Nephron (organoid): ENCODE measurements at regions not wholly inside any gene's neighbourhood (a gene's known extent, or its start where the extent isn't known, plus 50 kb on each side); places are given as distances from the start of the nearest gene placed in this dataset.
"Not testable (repeated sequence)": the region's sequence is repeated elsewhere in the genome, so short reads cannot be mapped to it uniquely, and the experiment has no call there.

Source experiments
- H3K27ac Mint-ChIP-seq, 3 experiments: 2 replicates each; pipeline ENCODE4 v1.8.0; 2020; ENCODE audit warnings: mixed read lengths in 3 of 3, mild to moderate bottlenecking in 2 of 3, moderate library complexity in 1 of 3
- H3K27me3 Mint-ChIP-seq: 2 replicates; pipeline ENCODE4 v1.8.0; 2021; ENCODE audit warnings: low read depth, mild to moderate bottlenecking, moderate library complexity, mixed read lengths
- H3K36me3 Mint-ChIP-seq: 2 replicates; pipeline ENCODE4 v1.8.0; 2020; ENCODE audit warnings: low read depth, mixed read lengths
- H3K4me1 Mint-ChIP-seq: 2 replicates; pipeline ENCODE4 v1.8.0; 2020; ENCODE audit warnings: mixed read lengths
- H3K4me3 Mint-ChIP-seq, 3 experiments: 2 replicates each; pipeline ENCODE4 v1.8.0; 2020; ENCODE audit warnings: mild to moderate bottlenecking in 3 of 3, mixed read lengths in 3 of 3, moderate library complexity in 2 of 3
- H3K9me3 Mint-ChIP-seq: 2 replicates; pipeline ENCODE4 v1.8.0; 2020; ENCODE audit warnings: mixed read lengths
- TF ChIP-seq, protein P1 (sequence below), 3 experiments: fragments of 200-600 bp; sonication (generic); IDR thresholded peaks; one replicate each; pipeline ENCODE4 v1.5.0; 2021; ENCODE audit warnings: antibody characterized with exemption in 3 of 3; ENCODE audit not compliant: unreplicated experiment in 3 of 3

DNA sequence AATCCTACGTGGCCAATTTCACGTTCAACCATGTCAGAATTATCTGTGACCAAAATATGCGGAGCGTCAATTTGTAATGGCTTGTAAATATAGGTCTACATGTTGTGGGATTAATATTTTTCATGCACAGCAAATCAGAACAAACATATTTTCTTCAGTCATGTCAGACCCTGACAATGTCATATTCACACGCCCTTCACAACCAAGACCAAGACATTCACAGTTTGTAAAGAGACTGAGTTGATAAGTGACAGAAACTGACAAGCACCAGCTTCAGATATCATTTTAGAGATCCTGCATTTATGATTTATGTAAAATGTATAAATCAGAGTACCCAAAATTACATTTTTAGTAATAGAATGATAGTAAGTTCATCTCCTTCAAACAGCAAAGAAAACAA lies 57.3 kb upstream of the NOVA1 start:
- no peaks in the 10 kb centered on the region for H3K36me3 Mint-ChIP-seq
- H3K4me3 Mint-ChIP-seq: no peak overlapping the region
- H3K9me3 Mint-ChIP-seq: no peaks in the 10 kb centered on the region
- no peak overlapping the region for H3K27ac Mint-ChIP-seq
- no peaks in the 10 kb centered on the region for H3K4me1 Mint-ChIP-seq
- H3K27me3 Mint-ChIP-seq: no peaks in the 10 kb centered on the region
- TF ChIP-seq, protein P1, sequence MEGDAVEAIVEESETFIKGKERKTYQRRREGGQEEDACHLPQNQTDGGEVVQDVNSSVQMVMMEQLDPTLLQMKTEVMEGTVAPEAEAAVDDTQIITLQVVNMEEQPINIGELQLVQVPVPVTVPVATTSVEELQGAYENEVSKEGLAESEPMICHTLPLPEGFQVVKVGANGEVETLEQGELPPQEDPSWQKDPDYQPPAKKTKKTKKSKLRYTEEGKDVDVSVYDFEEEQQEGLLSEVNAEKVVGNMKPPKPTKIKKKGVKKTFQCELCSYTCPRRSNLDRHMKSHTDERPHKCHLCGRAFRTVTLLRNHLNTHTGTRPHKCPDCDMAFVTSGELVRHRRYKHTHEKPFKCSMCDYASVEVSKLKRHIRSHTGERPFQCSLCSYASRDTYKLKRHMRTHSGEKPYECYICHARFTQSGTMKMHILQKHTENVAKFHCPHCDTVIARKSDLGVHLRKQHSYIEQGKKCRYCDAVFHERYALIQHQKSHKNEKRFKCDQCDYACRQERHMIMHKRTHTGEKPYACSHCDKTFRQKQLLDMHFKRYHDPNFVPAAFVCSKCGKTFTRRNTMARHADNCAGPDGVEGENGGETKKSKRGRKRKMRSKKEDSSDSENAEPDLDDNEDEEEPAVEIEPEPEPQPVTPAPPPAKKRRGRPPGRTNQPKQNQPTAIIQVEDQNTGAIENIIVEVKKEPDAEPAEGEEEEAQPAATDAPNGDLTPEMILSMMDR (IDR thresholded peaks at IDR 0.05; ENCODE audit: unreplicated experiment in 3 of 3): no peak

- Mint-ChIP-seq H3K27ac (peak overlapping the region; percentile 45 to 54 (median 50)), H3K27me3 (no peaks in the 10 kb centered on the region), H3K4me1 (peaks cover 6% of the 10 kb centered on the region), H3K9me3 (peaks cover 11% of the 10 kb centered on the region), H3K4me3 (no peak overlapping the region), H3K36me3 (peaks cover 3% of the 10 kb centered on the region)
- TF ChIP-seq, protein P1 (IDR thresholded peaks at IDR 0.05; ENCODE audit: unreplicated experiment in 3 of 3): no peak
These were observed 65.7 kb upstream of the NOVA1 start for GRCh38 chr14:26663506-26663905.

DNA sequence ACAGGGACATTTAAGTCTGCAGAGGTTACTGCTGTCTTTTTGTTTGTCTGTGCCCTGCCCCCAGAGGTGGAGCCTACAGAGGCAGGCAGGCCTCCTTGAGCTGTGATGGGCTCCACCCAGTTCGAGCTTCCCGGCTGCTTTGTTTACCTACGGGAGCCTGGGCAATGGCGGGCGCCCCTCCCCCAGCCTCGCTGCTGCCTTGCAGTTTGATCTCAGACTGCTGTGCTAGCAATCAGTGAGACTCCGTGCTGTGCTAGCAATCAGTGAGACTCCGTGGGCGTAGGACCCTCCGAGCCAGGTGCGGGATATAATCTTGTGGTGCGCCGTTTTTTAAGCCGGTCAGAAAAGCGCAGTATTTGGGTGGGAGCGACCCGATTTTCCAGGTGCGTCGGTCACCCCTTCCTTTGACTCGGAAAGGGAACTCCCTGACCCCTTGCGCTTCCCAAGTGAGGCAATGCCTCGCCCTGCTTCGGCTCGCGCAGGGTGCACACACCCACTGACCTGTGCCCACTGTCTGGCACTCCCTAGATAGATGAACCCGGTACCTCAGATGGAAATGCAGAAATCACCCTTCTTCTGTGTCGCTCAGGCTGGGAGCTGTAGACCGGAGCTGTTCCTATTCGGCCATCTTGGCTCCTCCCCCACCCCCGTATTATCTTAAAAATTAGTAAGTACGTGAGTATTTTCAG lies 81.0 kb upstream of the NOVA1 start:
- H3K27ac Mint-ChIP-seq, H3K27me3 Mint-ChIP-seq, H3K4me1 Mint-ChIP-seq, H3K4me3 Mint-ChIP-seq, H3K36me3 Mint-ChIP-seq: not testable (repeated sequence)
- peaks cover 20% of the 10 kb centered on the region for H3K9me3 Mint-ChIP-seq

GRCh38 chr14:26685401-26685800 lies 87.6 kb upstream of the NOVA1 start:
- no peaks in the 10 kb centered on the region for H3K27me3 Mint-ChIP-seq
- H3K36me3 Mint-ChIP-seq: no peaks in the 10 kb centered on the region
- peaks cover 11% of the 10 kb centered on the region for H3K9me3 Mint-ChIP-seq
- no peak overlapping the region for H3K27ac Mint-ChIP-seq
- TF ChIP-seq, protein P1 (IDR thresholded peaks at IDR 0.05; ENCODE audit: unreplicated experiment in 3 of 3): no peak
- H3K4me3 Mint-ChIP-seq: no peak overlapping the region
- peaks cover 2% of the 10 kb centered on the region for H3K4me1 Mint-ChIP-seq

- Mint-ChIP-seq H3K4me3 (no peak overlapping the region), H3K27ac (no peak overlapping the region), H3K27me3 (peaks cover 6% of the 10 kb centered on the region), H3K36me3 (no peaks in the 10 kb centered on the region), H3K4me1 (peaks cover 4% of the 10 kb centered on the region), H3K9me3 (peaks cover 7% of the 10 kb centered on the region)
- TF ChIP-seq, protein P1 (IDR thresholded peaks at IDR 0.05; ENCODE audit: unreplicated experiment in 3 of 3): no peak
These were observed 89.5 kb upstream of the NOVA1 start for GRCh38 chr14:26687301-26687837.

GRCh38 chr14:26694521-26694920 lies 96.7 kb upstream of the NOVA1 start:
- Mint-ChIP-seq H3K27me3 (peaks cover 6% of the 10 kb centered on the region), H3K9me3 (peaks cover 3% of the 10 kb centered on the region), H3K4me3 (no peak overlapping the region), H3K27ac (no peak overlapping the region), H3K4me1 (peaks cover 4% of the 10 kb centered on the region), H3K36me3 (no peaks in the 10 kb centered on the region)
- TF ChIP-seq, protein P1 (IDR thresholded peaks at IDR 0.05; ENCODE audit: unreplicated experiment in 3 of 3): no peak
